HG03520 (cell line): ENCODE measurements at regions not wholly inside any gene's neighbourhood (a gene's known extent, or its start where the extent isn't known, plus 50 kb on each side); places are given as distances from the start of the nearest gene placed in this dataset.

Experiments
- ATAC-seq: cut with Tn5 transposase; IDR thresholded peaks from one replicate; pipeline ENCODE4 v1.9.1; 2021; ENCODE audit warnings: mild to moderate bottlenecking, moderate library complexity; ENCODE audit not compliant: unreplicated experiment

- ATAC-seq, result no peak
Measured at GRCh38 chr11:121703201-121703600, 250.4 kb upstream of the SORL1-AS1 start.

GRCh38 chr11:121700968-121701367 is 248.2 kb upstream of the SORL1-AS1 start:
- ATAC-seq, result no peak

- ATAC-seq, result no peak
Measured at GRCh38 chr11:121699801-121700200, 247.0 kb upstream of the SORL1-AS1 start.

- no peak for ATAC-seq
Measured at GRCh38 chr11:121696931-121697670, 244.3 kb upstream of the SORL1-AS1 start.

GRCh38 chr11:121696177-121696871 is 243.6 kb upstream of the SORL1-AS1 start:
- ATAC-seq, result no peak

- no peak for ATAC-seq
Measured at GRCh38 chr11:121692236-121692635, 239.5 kb upstream of the SORL1-AS1 start.

GRCh38 chr11:121688860-121689614 is 236.3 kb upstream of the SORL1-AS1 start:
- no peak for ATAC-seq

- ATAC-seq, result no peak
Measured at GRCh38 chr11:121688055-121688491, 235.3 kb upstream of the SORL1-AS1 start.

- no peak for ATAC-seq
Measured at GRCh38 chr11:121683791-121684190, 231.0 kb upstream of the SORL1-AS1 start.
